GM12872 (cell line): ENCODE measurements at regions not wholly inside any gene's neighbourhood (a gene's known extent, or its start where the extent isn't known, plus 50 kb on each side); places are given as distances from the start of the nearest gene placed in this dataset.

Experiments
- TF ChIP-seq, protein P1 (sequence below): IDR thresholded peaks from 3 replicates; pipeline ENCODE4 v1.5.1; 2011; ENCODE audit warnings: low read depth, mild to moderate bottlenecking, low read length, moderate library complexity; ENCODE audit not compliant: insufficient read depth

DNA sequence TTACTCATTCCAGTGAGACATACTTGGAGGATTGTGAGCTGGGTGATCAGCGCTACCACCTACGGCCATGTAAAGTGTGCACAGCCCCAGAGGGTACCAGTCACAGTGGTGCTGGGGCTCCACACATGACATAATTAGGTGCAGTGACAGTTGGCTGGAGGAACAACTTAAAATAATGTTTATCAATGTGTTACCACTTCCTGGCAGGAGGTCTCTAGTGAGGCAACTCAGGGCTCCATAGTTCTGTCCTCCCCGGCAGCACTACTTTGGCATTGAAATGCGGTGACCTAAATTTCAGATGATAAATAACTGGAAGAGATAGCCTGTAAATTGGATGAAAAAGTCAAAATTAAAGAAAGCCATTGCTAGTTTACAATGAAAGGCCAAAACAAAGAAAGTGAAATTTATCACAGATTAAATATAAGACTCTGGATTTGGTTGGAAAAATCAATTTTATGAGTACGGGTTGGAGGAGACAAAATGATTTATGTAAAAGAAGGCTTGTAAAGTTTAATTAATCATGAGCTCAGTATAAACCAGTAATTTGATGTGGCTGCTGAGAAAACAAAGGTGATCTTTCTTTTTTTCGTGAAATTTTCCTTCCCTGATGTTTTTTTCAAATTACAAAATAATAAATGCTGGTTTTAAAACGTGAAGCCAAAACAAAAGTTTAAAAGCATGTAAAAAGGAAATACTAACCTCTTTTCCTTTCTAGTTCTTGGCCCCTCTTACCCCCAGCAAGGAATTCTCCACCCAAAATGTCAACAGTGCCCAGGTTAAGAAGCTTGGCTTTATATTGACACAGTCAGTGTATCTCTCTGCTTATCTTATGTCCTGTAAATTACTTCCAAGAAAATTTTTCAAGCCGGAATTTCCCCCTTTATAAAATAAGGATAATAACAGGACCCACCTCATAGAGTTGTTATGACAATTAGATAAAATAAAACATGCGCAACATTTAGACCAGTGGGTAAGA, 126.7 kb upstream of the NOX3 start:
- TF ChIP-seq, protein P1, sequence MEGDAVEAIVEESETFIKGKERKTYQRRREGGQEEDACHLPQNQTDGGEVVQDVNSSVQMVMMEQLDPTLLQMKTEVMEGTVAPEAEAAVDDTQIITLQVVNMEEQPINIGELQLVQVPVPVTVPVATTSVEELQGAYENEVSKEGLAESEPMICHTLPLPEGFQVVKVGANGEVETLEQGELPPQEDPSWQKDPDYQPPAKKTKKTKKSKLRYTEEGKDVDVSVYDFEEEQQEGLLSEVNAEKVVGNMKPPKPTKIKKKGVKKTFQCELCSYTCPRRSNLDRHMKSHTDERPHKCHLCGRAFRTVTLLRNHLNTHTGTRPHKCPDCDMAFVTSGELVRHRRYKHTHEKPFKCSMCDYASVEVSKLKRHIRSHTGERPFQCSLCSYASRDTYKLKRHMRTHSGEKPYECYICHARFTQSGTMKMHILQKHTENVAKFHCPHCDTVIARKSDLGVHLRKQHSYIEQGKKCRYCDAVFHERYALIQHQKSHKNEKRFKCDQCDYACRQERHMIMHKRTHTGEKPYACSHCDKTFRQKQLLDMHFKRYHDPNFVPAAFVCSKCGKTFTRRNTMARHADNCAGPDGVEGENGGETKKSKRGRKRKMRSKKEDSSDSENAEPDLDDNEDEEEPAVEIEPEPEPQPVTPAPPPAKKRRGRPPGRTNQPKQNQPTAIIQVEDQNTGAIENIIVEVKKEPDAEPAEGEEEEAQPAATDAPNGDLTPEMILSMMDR = no peak

DNA sequence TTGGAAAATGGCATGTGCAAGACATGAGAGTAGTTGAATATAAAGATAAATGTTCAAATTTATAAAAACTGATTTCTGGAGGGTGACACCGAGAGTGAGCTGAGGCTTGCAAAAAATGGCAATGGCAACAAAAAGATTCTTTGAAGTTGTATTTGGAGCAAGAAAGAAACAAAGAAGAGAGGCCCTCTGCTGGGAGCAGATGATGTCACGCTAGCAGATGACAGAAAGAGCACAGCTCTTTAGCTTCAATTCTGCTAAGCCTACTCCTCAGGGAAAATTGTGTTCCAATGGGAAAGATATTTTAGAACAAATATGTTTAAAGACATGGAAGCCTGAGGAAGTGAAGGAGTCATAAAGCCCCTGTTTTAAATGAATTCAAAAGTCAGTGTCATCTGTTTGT, 125.3 kb upstream of the NOX3 start:
- TF ChIP-seq, protein P1 = peak; percentile 23; the same call in 1 of the 3 replicates

DNA sequence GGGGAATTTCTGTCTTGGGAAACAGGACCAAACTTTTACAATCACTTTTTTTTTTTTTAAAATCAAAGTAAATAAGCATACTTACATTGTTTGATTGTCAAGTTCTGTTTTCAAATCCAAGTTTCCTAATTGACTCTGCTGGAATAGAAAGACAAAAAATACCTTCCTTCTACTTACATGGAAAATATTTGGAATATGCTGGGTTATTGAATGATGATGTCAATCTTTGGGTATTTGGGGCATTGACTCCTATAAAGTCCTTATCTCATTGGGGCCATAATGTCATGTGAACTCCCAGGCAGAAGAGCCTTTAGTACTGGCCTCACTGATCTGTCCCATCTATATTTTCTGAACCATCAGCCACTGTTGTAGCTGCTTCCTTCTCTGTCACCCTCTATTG, 122.6 kb upstream of the NOX3 start:
- TF ChIP-seq, protein P1 = no peak

DNA sequence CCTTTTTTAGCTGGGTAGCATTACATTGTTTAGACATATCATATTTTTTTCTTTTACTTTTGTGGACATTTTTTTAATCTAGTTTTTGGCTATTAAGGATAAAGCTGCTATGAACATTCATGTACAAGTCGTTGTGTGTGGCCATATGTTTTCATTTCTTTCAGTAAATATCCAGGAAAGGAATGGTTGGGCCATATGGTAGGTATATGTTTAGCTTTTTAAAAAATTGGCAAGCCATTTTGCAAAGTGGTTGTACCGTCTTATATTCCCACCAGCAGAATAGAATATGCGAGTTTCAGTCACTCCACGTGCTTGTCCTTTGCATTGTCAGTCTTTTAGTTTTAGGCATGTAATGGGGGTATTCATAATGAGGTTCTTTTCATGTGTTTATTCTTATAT, 106.3 kb upstream of the NOX3 start:
- TF ChIP-seq, protein P1 = no peak

DNA sequence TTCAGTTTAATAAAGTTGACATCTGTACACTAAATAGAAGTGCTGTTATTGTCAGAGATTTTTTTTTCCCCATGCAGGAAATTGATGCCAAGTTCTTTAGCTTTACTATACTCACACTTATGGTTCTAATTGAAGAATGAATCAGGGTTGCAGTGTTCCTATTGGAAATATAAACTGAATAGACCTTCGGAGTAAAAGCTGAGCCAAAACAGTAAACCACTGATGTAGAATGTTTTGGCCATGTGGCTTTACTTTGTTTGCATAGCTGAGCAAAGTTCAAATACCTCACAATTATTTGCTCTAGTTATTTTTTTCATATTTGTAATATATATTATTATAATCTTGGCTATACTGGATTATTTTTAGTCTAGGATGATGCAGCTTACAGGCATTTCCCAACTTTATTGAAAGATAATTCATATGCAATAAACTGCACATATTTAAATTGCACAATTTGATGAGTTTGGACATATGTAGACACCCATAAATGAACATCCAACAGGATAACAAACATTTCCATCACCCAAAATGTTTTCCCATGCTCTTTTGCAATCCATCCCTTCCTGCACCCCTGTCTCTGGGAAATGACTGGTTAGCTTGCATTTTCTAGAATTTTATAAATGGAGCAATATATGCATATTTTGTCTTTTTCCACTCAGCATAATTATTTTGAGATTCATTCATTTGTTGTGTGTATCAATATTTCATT, 105.8 kb upstream of the NOX3 start:
- TF ChIP-seq, protein P1 = no peak

DNA sequence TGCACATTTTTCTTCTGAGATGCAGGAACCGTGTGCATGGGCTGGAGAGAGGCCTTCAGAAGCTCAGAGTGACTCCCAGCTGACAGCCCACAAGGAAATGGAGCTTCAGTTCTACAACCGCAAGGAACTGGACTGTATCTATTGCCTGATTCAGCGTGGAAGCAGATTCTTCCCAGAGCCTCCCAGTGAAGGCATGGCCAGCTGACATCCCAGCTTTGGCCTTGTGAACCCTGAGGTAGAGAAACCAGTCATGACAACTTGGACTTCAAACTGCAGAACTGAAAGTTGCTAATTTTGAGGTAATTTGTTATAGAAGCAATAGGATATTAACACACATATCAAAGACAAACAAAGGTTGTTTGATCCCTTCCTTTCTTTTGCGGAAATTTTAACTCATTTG, 94.3 kb upstream of the NOX3 start:
- TF ChIP-seq, protein P1 = no peak

DNA sequence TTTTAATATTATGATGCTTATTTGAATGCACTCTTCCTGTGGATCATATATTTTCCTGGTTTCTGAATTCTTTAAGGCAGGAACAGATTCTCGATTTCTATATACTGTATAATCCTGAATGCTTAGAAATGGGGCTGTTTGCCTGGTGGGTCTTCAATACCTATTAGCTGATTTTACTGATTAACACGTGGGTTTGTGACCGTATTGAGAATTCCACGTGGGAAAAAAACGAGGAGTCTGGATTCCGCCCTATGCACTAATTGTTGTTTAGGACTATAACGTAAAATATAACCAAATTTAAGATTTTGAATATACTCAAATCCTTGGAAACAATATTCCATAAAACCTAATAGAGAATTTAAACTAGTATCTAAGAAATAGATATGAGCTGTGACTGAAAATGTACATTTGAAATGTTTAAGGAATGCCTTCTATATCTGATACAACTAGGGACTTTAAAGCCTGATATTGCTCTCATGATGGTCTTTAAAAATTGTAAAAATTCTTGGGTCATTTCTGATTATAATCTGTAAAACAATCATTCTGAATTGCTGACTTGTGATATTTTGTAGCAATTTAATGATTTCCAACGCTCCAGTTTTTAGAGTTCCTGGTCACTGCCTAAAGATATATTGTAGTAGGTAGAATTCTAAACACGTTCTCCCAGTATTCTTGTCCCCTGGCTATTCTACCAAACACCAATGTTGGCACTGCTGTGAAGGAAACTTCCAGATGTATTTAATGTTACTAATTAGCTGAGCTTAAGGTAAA, 93.6 kb upstream of the NOX3 start:
- TF ChIP-seq, protein P1 = no peak
